ENCODE measurements at regions not wholly inside any gene's neighbourhood (a gene's known extent, or its start where the extent isn't known, plus 50 kb on each side); places are given as distances from the start of the nearest gene placed in this dataset.

DNA sequence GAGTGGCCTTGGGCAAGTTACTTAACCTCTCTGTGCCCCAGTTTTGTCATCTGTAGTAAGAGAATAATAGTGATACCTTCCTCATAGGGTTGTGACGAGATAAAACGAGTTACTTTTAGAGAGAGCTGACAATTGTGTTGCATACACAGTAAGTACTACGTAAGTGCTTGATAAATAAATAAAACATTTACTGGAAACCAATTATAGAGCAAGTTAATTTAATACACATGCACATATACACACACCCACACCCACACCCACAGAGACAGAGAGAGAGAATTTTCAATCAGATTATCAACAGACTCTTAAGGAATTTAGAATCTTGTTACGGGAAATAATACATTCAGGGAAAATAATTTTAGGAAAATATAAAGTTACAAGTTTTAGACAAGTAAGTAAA lies 1045.8 kb upstream of the TENM4 start:
- intact Hi-C loops (cut with micrococcal nuclease): no loop called here

GRCh38 chr11:80477178-80477577 lies 1036.3 kb upstream of the TENM4 start:
- intact Hi-C loops (cut with micrococcal nuclease): no loop called here

- intact Hi-C loops (cut with micrococcal nuclease): no loop called here
Observed at GRCh38 chr11:80473562-80473961, 1032.7 kb upstream of the TENM4 start.

DNA sequence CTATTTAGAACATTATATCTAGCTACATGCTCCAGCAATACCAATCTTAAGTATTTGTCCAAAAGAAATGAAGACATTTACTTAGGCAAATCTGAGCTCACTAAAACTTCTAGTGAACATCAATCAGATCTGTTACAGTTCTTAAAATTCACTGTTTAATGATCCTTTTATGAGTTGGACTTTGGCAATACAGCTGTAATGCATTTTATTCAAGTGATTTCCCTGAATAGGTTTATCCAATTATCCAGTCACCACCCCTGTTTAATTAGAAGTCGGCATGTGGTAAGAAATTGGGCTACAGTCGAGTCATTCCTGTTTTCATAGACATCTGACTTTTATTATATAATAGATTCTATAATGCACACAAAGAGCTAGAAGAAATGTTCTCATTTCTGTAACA lies 1029.0 kb upstream of the TENM4 start:
- intact Hi-C loops (cut with micrococcal nuclease): no loop called here

DNA sequence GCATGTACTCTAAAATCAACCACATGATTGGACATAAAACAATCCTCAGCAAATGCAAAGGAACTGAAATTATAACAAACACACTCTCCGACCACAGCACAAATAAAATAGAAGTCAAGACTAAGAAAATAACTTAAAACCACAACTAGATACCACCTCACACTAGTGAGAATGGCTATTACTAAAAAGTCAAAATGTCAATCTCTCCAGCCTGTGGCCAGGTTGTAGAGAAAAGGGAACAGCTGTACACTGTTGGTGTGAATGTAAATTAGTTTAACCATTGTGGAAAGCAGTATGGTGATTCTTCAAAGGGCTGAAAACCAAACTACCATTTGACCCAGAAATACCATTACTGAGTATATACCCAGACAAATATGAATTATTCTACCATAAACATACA lies 1025.7 kb upstream of the TENM4 start:
- intact Hi-C loops (cut with micrococcal nuclease): no loop called here

GRCh38 chr11:80462211-80462610 lies 1021.4 kb upstream of the TENM4 start:
- intact Hi-C loops (cut with micrococcal nuclease): no loop called here

GRCh38 chr11:80458376-80458775 lies 1017.5 kb upstream of the TENM4 start:
- intact Hi-C loops (cut with micrococcal nuclease): no loop called here

DNA sequence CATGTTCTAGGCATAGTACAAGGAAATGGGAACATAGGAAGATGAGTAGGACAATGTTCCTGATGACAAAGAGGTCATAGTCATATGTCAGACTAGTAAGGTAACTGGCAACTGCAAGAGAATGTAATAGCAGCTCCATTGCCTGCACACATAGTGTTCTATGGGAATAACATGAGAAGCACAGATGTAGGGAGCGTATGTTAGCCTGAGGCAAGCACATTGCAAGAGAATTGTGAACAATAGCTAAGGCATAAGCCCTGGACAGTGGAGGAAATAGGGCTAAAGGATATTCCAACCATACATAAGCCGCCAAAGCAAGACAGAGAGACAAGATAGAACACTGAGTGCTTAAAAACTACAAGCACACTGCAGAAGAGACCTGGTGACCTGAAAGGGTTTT lies 1017.0 kb upstream of the TENM4 start:
- intact Hi-C loops (cut with micrococcal nuclease): no loop called here

GRCh38 chr11:80455818-80456217 lies 1015.0 kb upstream of the TENM4 start:
- intact Hi-C loops (cut with micrococcal nuclease): no loop called here

DNA sequence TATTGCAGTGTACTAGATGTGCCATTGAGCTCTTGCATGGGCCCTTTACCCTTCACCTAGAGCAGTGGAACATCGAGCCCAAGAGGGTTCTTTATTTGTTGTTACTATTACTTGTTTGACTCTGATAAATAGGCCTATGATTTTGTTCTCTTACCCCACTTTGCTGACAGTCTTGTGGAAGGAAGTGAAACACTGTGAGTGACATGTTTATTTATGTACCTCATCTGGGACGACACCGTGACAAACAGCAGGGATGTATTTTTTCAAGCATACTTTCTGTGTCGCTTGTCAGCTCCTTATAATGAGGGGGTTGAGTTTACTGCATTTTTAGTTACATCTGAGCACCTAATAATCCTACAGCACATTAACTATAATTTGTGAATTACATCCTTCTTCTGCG lies 1010.3 kb upstream of the TENM4 start:
- intact Hi-C loops (cut with micrococcal nuclease): no loop called here

GRCh38 chr11:80448709-80449108 lies 1007.9 kb upstream of the TENM4 start:
- intact Hi-C loops (cut with micrococcal nuclease): no loop called here

- intact Hi-C loops (cut with micrococcal nuclease): no loop called here
Observed at GRCh38 chr11:80443177-80443576, 1002.3 kb upstream of the TENM4 start.

GRCh38 chr11:80441821-80442220 lies 1001.0 kb upstream of the TENM4 start:
- intact Hi-C loops (cut with micrococcal nuclease): no loop called here

GRCh38 chr11:80440835-80441234 lies 1000.0 kb upstream of the TENM4 start:
- intact Hi-C loops (cut with micrococcal nuclease): no loop called here

DNA sequence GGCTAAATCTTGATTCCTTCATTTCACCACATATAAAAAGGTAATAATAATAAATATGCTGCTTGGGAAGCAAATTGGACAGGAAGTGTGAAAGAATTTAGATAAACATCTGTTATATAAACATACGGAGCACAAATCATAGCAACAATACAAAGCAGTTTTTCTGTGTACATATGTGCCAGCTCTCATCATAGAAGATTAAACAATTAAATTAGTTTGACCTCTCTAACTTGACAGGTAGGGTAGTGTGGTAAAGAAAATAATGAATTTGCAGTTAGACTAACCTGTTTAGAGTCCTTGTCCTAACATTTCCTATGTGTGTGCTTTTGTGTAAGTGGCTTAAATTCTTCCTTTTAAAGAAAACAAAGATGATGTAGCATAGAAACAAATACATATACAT lies 995.7 kb upstream of the TENM4 start:
- intact Hi-C loops (cut with micrococcal nuclease): no loop called here

- intact Hi-C loops (cut with micrococcal nuclease): no loop called here
Observed at GRCh38 chr11:80435345-80435744, 994.5 kb upstream of the TENM4 start.

GRCh38 chr11:80432057-80432456 lies 991.2 kb upstream of the TENM4 start:
- intact Hi-C loops (cut with micrococcal nuclease): no loop called here

DNA sequence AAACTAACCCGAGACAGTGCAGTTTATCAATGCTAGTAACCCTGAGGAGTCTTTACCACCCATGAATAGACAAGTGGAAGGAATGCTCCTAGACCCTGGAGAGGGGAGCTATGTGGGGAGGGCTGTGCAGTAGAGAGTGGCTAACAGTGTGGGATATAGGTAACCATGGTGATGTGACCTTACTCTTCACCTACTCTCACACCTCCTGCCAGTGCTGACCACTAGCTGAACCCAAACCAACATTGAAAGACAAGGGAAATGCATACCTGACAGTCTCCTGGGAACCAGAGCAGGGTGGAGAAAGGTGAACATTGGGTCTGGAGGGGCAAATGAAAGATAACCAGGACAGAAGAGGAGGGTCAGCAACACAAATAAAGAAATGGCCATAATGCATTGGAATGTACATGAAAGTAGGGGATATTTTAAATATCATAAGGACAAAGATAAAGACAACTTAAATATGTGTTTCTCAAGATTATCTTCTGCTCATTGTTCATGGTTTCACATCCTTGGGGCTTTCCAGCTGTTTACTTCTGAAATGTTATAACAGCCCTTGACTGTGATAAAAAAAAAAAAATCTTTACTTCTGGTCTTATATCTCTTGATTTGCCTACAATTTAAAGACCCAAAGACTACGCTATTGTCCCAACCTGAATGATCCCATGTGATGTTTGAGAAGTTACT lies 983.3 kb upstream of the TENM4 start:
- intact Hi-C loops (cut with micrococcal nuclease): no loop called here

- intact Hi-C loops (cut with micrococcal nuclease): no loop called here
Observed at GRCh38 chr11:80420374-80420773, 979.5 kb upstream of the TENM4 start.

GRCh38 chr11:80417681-80418080 lies 976.9 kb upstream of the TENM4 start:
- intact Hi-C loops (cut with micrococcal nuclease): no loop called here

GRCh38 chr11:80415580-80415979 lies 974.8 kb upstream of the TENM4 start:
- intact Hi-C loops (cut with micrococcal nuclease): no loop called here

GRCh38 chr11:80414181-80415165 lies 973.6 kb upstream of the TENM4 start:
- intact Hi-C loops (cut with micrococcal nuclease): no loop called here

DNA sequence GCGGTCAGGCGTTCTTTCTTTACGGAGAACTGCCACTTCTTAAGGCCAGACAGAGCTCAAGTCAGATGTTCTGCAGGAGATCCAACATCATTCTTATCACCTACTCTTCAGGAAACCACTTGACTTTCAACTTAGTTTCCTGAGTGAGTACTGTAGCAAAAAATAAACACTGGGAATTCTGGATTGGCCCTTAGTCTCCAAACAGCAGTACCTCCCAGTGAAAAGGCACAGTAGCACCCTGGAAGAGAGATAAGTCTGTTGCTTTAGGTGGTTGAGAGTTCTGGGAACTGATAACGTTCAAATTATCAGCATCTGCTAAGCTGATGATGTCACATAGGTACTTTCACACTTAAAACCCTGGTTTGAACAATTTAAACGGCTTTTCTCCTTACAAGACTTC lies 971.8 kb upstream of the TENM4 start:
- intact Hi-C loops (cut with micrococcal nuclease): no loop called here
